Spleen (tissue), 7 donors: ENCODE measurements at regions not wholly inside any gene's neighbourhood (a gene's known extent, or its start where the extent isn't known, plus 50 kb on each side); places are given as distances from the start of the nearest gene placed in this dataset.

Source experiments
- CTCF ChIP-seq, 11 experiments: fragments of 200-600 bp in 7 of 11; fragments of 450-650 bp in 4 of 11; sonication (generic) in 4 of 11; IDR thresholded peaks in 8 of 11; conservative IDR thresholded peaks in 3 of 11; 1 replicate in 7 of 11; 2 replicates in 4 of 11; pipeline versions ENCODE4 v1.4.0 to v1.8.0; 2016 to 2021; ENCODE audit warnings: antibody characterized with exemption in 11 of 11, inconsistent platforms in 4 of 11, mild to moderate bottlenecking in 1 of 11
- POLR2A ChIP-seq, 3 donors: fragments of 450-650 bp; IDR thresholded peaks; one replicate each; pipeline ENCODE4 v1.5.1; 2017; ENCODE audit warnings: antibody characterized with exemption in 3 of 3, mild to moderate bottlenecking in 1 of 3
- POLR2AphosphoS5 ChIP-seq, 3 donors: sonication (generic); formaldehyde crosslinking; IDR thresholded peaks; one replicate each; pipeline ENCODE4 v1.5.1; 2017; ENCODE audit warnings: antibody characterized with exemption in 3 of 3
- donor health status: DM: no; HTN: no; CAD: no; lungs with moderate emphysema.
- donor health status: DM: no; HTN: no; CAD: no.
- donor health status: DM: no; HTN: no; CAD: no.

DNA sequence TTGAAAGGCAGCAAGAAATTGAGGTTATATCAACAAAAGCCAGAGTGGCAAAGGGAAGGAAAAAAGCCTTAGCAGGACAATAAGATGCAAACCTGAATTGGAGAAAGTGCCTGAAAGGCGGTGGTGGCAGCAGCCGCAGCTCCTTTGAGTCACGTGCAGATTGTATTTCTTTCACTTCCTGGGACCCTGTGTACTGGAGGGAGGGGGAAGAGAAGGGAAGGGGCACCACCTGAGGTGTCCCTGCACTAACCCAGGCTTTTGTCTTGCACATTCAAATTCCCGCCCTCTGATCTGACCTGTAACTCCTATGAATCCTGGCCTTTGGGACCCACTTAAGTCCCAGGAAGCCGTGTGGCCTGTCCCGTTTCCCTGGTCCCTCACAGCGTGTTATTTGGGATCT lies 326.1 kb upstream of the SKOR2 start:
- TF ChIP-seq CTCF (IDR thresholded peaks at IDR 0.05 in 8 of 11, conservative IDR thresholded peaks at IDR 0.05 in 3 of 11) (no peak), POLR2AphosphoS5 (IDR thresholded peaks at IDR 0.05) (no peak), POLR2A (IDR thresholded peaks at IDR 0.05) (no peak)
